Fibroblast of pulmonary artery (primary cell): ENCODE measurements at regions not wholly inside any gene's neighbourhood (a gene's known extent, or its start where the extent isn't known, plus 50 kb on each side); places are given as distances from the start of the nearest gene placed in this dataset.

Experiments
- DNase-seq: peaks from one replicate; pipeline ENCODE4 v3.0.0-alpha.2; 2010; ENCODE audit warnings: low read depth
- H3K4me3 ChIP-seq: replicated peaks from 2 replicates; pipeline ENCODE4 v1.5.1; 2011; ENCODE audit warnings: low read depth, mild to moderate bottlenecking, control low read depth, low read length, moderate library complexity
- CTCF ChIP-seq: IDR thresholded peaks from 2 replicates; pipeline ENCODE4 v1.5.1; 2011; ENCODE audit warnings: mild to moderate bottlenecking, control low read depth, low read length, inconsistent platforms; ENCODE audit errors: missing control alignments

GRCh38 chr13:85492283-85492682, 306.9 kb downstream of the SLITRK6 start:
- TF ChIP-seq CTCF = no peak
- no peak for DNase-seq
- no peak overlapping the region for H3K4me3 ChIP-seq

- TF ChIP-seq CTCF = no peak
- DNase-seq = no peak
- no peak overlapping the region for H3K4me3 ChIP-seq
Observed at GRCh38 chr13:85486663-85487062, 312.6 kb downstream of the SLITRK6 start.

GRCh38 chr13:85473144-85473543, 326.1 kb downstream of the SLITRK6 start:
- no peak for DNase-seq
- TF ChIP-seq CTCF = no peak

GRCh38 chr13:85469320-85469719, 329.9 kb downstream of the SLITRK6 start:
- DNase-seq = no peak
- TF ChIP-seq CTCF = no peak

More at GRCh38 chr13:85473144-85473543, 326.1 kb downstream of the SLITRK6 start:
- no peak overlapping the region for H3K4me3 ChIP-seq

GRCh38 chr13:85462792-85463425, 336.3 kb downstream of the SLITRK6 start:
- no peak for TF ChIP-seq CTCF
- DNase-seq = no peak
- H3K4me3 ChIP-seq = no peak overlapping the region

More at GRCh38 chr13:85469320-85469719, 329.9 kb downstream of the SLITRK6 start:
- no peak overlapping the region for H3K4me3 ChIP-seq

- no peak overlapping the region for H3K4me3 ChIP-seq
- no peak for DNase-seq
- no peak for TF ChIP-seq CTCF
Observed at GRCh38 chr13:85461621-85462020, 337.6 kb downstream of the SLITRK6 start.

GRCh38 chr13:85445534-85445933, 353.7 kb downstream of the SLITRK6 start:
- no peak overlapping the region for H3K4me3 ChIP-seq
- TF ChIP-seq CTCF = no peak
- no peak for DNase-seq
